WTC11 (cell line): ENCODE measurements at regions not wholly inside any gene's neighbourhood (a gene's known extent, or its start where the extent isn't known, plus 50 kb on each side); places are given as distances from the start of the nearest gene placed in this dataset.

Experiments used
- AFF4 ChIP-seq: sonication (generic); formaldehyde crosslinking; IDR thresholded peaks from 2 replicates; pipeline ENCODE4 v1.8.1; 2023; ENCODE audit warnings: mild to moderate bottlenecking, missing genetic modification reagents, borderline replicate concordance
- NFE2L1 ChIP-seq: sonication (generic); formaldehyde crosslinking; IDR thresholded peaks from 2 replicates; pipeline ENCODE4 v1.8.1; 2023; ENCODE audit warnings: missing genetic modification reagents
- TCF7 ChIP-seq: sonication (generic); formaldehyde crosslinking; IDR thresholded peaks from 2 replicates; pipeline ENCODE4 v1.8.0; 2022; ENCODE audit warnings: mild to moderate bottlenecking, low read depth, missing genetic modification reagents, moderate library complexity
- ZNF121 ChIP-seq: sonication (generic); formaldehyde crosslinking; IDR thresholded peaks from 2 replicates; pipeline ENCODE4 v1.8.0; 2023; ENCODE audit warnings: missing genetic modification reagents
- ZSCAN18 ChIP-seq: fragments of 250-450 bp; sonication (Bioruptor Pico); IDR thresholded peaks from 2 replicates; pipeline ENCODE4 v2.1.2; 2022; ENCODE audit warnings: mild to moderate bottlenecking, moderate library complexity
- TF ChIP-seq, protein P1 (sequence below): fragments of 200-600 bp; IDR thresholded peaks from 2 replicates; pipeline ENCODE4 v1.8.0; 2022; ENCODE audit warnings: antibody characterized with exemption

DNA sequence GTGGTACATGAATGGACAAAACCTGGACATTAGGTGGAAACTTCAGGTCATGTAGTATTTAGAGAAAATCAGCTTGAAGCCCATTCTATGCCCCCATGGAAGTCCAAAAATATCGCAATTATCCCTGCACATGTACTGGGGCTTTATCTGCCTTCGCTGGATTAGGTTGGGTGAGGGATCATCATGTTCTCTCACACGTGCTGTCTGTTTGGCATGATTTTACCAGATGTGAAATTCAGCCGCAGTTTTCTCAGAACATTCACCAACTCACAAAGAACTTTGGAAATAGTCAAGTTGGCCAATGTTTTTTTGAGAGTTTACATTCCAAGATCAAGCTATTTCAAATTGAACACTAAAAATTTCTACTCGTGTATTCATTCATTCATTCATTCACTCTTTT lies 459.8 kb upstream of the CITED2 start:
- TF ChIP-seq, protein P1, sequence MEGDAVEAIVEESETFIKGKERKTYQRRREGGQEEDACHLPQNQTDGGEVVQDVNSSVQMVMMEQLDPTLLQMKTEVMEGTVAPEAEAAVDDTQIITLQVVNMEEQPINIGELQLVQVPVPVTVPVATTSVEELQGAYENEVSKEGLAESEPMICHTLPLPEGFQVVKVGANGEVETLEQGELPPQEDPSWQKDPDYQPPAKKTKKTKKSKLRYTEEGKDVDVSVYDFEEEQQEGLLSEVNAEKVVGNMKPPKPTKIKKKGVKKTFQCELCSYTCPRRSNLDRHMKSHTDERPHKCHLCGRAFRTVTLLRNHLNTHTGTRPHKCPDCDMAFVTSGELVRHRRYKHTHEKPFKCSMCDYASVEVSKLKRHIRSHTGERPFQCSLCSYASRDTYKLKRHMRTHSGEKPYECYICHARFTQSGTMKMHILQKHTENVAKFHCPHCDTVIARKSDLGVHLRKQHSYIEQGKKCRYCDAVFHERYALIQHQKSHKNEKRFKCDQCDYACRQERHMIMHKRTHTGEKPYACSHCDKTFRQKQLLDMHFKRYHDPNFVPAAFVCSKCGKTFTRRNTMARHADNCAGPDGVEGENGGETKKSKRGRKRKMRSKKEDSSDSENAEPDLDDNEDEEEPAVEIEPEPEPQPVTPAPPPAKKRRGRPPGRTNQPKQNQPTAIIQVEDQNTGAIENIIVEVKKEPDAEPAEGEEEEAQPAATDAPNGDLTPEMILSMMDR: no peak
- TF ChIP-seq TCF7 (CRISPR knock-in tag) (no peak), AFF4 (CRISPR knock-in tag) (no peak), NFE2L1 (CRISPR knock-in tag) (no peak), ZSCAN18 (CRISPR knock-in tag) (no peak), ZNF121 (no peak)
